A673 (cell line): ENCODE measurements at regions not wholly inside any gene's neighbourhood (a gene's known extent, or its start where the extent isn't known, plus 50 kb on each side); places are given as distances from the start of the nearest gene placed in this dataset.

Experiments used
- EZH2 ChIP-seq: fragments of 200-600 bp; sonication (generic); IDR thresholded peaks from 2 replicates; pipeline ENCODE4 v1.6.1; 2017; ENCODE audit warnings: borderline replicate concordance, low read depth, mild to moderate bottlenecking, mixed read lengths, antibody characterized with exemption, low read length; ENCODE audit not compliant: poor library complexity, severe bottlenecking
- TF ChIP-seq, protein P1 (sequence below): fragments of 300-800, 200-600 bp; sonication (generic); conservative IDR thresholded peaks from 2 replicates; pipeline ENCODE4 v1.5.1; 2017; ENCODE audit warnings: low read depth, mild to moderate bottlenecking, antibody characterized with exemption, low read length, moderate library complexity, mixed read lengths

DNA sequence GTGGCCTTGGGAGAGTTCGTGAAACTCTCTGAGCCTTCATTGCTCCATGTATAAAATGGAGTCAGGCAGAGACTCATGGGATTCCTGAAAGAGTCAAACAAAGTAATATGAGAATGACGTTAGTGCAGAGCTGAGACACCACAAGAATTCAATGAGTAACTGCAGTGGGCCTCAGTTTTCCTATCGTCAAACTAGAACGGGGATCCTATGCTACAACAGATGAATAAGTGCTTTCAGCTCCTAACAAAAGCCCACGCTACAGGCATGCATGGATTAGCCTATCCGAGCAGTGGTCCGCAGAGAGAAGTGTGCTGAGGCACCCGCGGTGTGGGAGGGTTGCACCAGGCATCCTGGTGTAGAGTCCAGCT lies 124.7 kb downstream of the SYF2 start:
- TF ChIP-seq, protein P1, sequence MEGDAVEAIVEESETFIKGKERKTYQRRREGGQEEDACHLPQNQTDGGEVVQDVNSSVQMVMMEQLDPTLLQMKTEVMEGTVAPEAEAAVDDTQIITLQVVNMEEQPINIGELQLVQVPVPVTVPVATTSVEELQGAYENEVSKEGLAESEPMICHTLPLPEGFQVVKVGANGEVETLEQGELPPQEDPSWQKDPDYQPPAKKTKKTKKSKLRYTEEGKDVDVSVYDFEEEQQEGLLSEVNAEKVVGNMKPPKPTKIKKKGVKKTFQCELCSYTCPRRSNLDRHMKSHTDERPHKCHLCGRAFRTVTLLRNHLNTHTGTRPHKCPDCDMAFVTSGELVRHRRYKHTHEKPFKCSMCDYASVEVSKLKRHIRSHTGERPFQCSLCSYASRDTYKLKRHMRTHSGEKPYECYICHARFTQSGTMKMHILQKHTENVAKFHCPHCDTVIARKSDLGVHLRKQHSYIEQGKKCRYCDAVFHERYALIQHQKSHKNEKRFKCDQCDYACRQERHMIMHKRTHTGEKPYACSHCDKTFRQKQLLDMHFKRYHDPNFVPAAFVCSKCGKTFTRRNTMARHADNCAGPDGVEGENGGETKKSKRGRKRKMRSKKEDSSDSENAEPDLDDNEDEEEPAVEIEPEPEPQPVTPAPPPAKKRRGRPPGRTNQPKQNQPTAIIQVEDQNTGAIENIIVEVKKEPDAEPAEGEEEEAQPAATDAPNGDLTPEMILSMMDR: no peak
- TF ChIP-seq EZH2: no peak
